Umbilical cord (tissue), 1 donor: ENCODE measurements at regions not wholly inside any gene's neighbourhood (a gene's known extent, or its start where the extent isn't known, plus 50 kb on each side); places are given as distances from the start of the nearest gene placed in this dataset.
A peak's percentile ranks its signal among the peaks of the same experiment; 100 is the strongest.
"Not testable (repeated sequence)": the region's sequence is repeated elsewhere in the genome, so short reads cannot be mapped to it uniquely, and the experiment has no call there.

ENCODE experiments used
- DNase-seq: peaks from one replicate; pipeline ENCODE4 v3.0.0-alpha.2; 2015; ENCODE audit warnings: low spot score

DNA sequence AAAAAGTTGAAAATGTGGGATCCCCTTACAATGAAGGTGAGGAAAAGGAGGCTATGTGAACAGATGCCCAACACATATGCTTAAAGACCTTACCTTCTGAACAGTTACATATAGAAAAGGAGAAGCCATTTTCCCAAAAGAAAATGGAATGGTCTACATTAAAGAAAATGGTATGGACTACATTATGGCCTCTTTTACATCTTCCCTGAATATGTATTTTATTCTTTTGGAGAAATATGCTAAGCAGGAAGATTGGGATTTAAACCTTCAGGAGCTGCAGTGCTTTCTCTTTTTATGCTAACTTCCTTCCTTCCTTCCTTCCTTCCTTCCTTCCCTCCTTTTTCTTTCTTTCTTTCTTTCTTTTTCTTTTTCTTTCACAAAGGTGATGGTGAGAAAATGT is 155.4 kb downstream of the SEC23IP start:
- no peak for DNase-seq

DNA sequence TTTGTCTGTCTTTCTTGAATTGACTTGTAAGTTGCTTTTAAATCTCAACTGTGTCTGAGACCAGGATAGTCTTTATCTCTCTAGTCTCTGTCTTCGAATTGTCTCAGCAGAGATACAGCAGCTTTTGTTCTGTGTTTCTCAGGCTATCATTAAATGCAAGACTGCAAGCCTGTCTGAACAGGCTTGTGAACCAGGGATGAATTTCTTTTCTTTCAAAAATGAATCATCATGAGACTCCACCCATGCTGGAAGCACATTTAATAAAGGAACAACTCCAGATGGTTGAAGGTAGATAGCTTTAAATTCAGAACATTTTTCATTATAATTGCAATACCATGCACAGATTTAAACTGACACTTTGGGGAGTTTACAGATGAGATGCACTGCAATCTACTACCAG is 155.9 kb downstream of the SEC23IP start:
- DNase-seq, result peak; percentile 77

DNA sequence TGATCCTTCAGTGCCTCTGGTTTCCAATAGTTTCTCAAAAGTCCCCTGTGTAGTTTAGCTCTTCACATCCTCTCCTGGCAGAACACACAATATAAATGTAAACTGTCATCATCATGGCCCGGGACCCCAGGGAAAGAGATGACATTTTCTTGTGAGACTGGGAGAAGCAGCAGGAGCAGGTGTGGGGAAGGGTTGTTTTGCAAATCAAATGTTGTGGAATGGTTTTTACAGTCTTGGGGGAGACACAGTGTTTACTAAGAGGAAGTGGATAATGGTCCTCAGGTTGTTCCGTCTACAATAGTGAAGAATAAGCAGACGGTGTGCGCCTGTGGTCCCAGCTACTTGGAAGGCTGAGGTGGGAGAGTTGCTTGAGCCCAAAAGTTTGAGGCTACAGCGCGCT is 159.1 kb downstream of the SEC23IP start:
- no peak for DNase-seq

DNA sequence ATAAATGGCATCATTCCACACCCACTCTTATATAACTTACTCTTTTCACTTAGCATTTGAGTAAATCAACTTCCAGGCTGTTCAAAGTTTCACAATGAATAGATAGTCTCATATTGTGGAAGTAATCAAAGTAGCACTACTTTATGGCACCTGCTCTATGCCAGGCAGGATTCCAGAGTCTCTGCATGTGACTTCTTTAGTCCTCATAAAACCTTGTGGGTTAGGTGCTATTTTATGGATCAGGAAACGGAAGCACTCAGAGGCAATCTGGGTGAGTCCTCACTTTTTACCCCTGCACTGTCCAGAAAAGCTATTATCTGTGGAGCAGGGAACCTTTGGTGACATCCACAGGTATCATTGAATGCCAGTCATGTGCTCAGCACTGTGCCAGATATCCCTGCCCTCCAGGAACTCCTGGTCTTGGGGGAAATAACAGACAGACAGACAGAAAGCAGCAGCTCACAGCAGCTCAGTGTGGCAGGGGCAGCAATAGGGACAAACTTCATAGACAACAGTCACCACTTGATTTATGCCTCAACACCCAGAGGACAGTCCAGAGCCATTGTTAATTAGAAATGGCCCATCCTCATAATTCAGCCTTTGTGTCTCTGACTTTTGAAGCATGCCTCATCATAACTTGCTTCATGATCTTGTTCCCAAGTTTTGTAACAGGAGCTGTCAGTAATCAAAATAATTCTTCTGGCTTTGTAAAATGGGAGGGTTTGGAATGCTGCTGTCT is 160.6 kb downstream of the SEC23IP start:
- no peak for DNase-seq

DNA sequence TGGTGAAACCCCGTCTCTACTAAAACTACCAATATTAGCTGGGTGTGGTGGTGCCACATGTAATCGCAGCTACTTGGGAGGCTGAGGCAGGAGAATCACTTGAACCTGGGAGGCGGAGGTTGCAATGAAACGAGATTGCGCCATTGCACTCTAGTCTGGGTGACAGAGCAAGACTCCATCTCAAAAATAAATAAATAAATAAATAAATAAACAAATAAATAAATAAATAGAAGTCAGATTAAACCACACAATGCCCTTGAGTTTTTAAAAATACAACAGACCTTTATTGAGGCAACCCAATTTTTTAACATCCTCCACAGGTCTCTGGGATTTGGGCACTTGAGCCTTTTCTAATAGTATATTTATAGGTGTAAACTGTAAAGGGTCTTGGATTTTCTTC is 167.3 kb downstream of the SEC23IP start:
- not testable (repeated sequence) for DNase-seq

DNA sequence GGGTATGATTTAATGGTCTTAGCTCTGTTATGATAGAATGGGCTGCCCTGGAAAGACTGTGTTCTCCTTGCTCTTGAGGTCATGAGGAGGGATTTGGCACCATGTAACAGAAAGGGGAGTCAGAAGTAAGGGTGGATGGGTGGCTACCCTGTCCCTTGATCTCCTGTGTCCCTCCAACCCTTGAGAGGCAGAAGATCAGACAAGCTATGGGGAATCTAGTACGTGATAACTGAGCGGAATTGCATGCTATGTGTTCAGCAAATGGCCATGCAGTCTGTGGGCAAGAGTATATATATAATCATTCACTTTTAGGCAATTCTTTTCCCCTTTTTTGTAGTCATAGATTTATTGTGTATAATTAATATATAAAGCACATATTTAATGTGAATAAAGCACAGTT is 174.9 kb downstream of the SEC23IP start:
- DNase-seq, result no peak

DNA sequence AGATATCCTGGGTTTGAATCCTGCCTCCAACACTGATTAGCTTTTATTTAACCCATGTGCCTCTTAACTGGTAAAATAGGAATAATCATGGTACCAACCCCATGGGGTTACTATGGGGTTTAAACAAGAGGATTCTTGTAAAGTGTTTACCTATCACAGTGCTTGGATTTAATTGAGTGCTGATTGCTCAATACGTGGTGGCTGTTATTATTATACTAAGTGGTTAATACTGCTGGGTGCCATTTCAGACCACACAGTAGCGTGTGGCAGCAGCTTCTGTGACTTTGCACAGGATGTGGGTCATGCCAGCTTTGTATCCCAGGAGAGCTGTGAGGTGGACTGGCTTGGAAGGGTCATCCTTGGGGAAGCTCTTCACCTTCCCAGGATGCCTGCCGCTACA is 177.2 kb downstream of the SEC23IP start:
- DNase-seq, result no peak

DNA sequence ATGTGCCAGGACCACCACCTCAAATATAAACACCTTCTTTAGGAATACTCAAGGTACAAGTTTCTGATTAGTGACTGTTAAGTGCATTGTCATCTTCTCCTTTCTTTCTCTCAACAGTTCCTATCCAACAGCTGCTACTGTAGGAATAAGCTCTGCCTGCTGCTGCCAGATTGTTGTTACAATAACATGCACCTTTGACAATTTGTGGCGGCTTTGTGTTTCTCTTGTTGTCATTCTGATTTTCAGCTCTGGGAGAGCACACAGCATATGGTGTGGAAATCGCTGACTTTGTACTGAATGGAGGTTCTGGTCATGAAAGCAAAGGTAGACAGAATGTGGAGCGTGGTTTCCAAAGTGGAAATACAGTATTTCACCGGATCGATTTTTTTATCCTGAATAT is 182.8 kb downstream of the SEC23IP start:
- no peak for DNase-seq

GRCh38 chr10:120076996-120077706 is 184.6 kb downstream of the SEC23IP start:
- DNase-seq, result no peak

- DNase-seq, result no peak
Observed at GRCh38 chr10:120077707-120078492, 185.4 kb downstream of the SEC23IP start.

DNA sequence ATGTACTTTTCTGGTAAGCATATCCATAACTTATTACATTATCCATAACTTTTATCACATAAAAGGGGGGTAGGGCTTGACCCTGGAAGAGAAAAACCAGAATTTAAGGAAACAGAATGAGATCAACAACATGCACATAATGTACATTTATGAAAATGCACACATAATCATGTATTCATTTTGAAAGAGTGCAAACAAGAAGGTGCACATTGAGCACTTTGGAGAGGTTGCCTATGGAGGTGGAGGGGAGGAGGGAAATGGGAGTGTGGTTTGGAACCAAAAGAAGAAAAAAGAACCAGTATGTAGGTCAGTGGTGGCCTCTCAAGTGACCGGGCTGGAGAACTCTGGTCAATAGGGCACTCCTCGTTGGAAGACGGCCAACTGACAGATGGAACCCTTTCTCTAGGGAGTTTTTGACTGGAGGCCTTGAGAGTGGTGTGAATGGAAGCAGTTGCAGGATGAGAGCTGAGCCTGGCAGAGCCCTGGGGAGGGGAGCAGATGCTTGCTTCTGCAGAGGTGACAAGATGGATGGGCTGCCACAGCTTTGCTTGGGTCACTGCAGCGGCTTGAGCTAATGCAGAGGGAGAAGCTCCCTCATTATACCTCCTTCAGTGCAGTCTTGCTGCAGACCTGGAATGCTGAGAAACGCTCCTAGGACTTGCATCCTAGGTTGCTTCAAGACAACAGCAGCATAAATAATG is 192.7 kb downstream of the SEC23IP start:
- no peak for DNase-seq

- DNase-seq, result no peak
Observed at GRCh38 chr10:120086066-120086465, 193.5 kb downstream of the SEC23IP start.

DNA sequence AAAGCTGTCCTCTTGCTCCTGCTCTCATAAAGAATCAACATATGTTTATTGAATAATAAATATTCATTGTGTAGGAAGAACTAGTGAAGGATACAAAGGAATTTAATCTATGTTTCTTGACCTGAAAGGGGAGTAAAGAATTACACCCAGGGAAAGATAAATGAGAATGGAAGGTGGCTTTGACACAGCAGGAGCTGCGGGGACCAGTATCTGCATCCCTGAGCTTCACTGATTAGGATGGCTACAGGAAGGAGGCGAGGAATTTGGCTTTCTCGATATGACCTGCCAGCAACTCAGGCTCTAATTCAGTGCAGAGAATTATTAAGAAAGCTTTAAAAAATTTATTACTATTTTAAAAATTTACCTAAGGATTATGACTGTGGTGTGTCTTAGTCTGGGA is 194.6 kb downstream of the SEC23IP start:
- DNase-seq, result no peak

DNA sequence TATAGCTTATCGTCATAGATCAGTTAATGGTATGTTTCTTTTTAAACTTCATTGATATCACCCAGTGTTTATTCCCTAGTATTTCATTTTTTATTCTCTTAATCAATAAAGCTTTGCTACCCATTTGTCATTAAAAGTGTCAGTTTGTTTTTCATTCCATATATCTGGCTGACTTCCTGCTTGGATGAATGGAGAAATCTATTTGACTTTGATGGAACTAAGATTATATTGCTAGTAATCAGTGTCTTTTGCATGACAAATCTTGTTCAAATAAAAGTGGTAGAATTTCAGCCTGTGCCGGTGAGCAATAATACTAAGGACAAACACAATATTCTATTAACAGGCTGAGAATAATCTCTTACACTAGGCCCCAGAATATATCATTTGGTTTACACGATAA is 203.3 kb downstream of the SEC23IP start:
- DNase-seq, result no peak

- peak; percentile 89 for DNase-seq
Observed at GRCh38 chr10:120097766-120098165, 205.2 kb downstream of the SEC23IP start.

- peak; percentile 87 for DNase-seq
Observed at GRCh38 chr10:120098232-120098930, 205.9 kb downstream of the SEC23IP start.

- no peak for DNase-seq
Observed at GRCh38 chr10:120103738-120104560, 211.4 kb downstream of the SEC23IP start.

- peak; percentile 54 for DNase-seq
Observed at GRCh38 chr10:120105001-120105400, 212.5 kb downstream of the SEC23IP start.

DNA sequence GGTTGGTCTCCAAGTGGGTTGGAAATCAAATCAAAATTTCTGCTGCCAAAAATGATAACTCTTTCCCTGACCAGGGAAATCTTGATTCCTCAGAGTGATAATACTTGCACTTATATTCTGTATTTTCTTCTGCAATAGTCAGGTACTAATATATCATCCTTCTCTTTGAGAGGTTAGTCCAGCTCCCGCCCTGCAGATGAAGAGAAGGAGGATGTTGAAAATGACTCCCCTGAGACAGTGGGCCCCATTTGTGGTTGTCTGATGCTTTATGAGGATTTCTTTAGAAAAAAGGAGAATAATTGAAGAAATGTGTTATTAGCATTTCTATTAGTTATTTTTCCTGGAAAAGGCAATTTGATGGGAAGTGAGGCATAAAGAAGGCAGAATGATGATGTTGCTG is 213.0 kb downstream of the SEC23IP start:
- no peak for DNase-seq

- no peak for DNase-seq
Observed at GRCh38 chr10:120108916-120109315, 216.4 kb downstream of the SEC23IP start.
